ENCODE measurements at regions not wholly inside any gene's neighbourhood (a gene's known extent, or its start where the extent isn't known, plus 50 kb on each side); places are given as distances from the start of the nearest gene placed in this dataset.

GRCh38 chr1:4253935-4254334 is 353.9 kb upstream of the C1orf174 start:
- no peak overlapping the region for H3K4ac ChIP-seq (ENCODE audit: low read depth, low read length)
- BruUV-seq (replicated peaks): no TSS peak
- H3K23ac ChIP-seq (ENCODE audit: low read depth, low read length): no peak overlapping the region
- H2AFZ ChIP-seq (replicated peaks; ENCODE audit: low read length, poor library complexity): no peak overlapping the region
- peaks cover 16% of the 10 kb centered on the region for H3K9me3 ChIP-seq (ENCODE audit: control insufficient read depth, insufficient read depth, low read length)
- ATAC-seq (ENCODE audit: low read depth) (no peak), DNase-seq (no peak)
- CTCF ChIA-PET: no interaction called here
- H3K36me3 ChIP-seq (ENCODE audit: control insufficient read depth, insufficient read depth, low read length): no peaks in the 10 kb centered on the region
- H4K20me1 ChIP-seq (ENCODE audit: insufficient read depth, low read length): no peaks in the 10 kb centered on the region
- TF ChIP-seq RCOR1 (IDR thresholded peaks at IDR 0.05; ENCODE audit: insufficient replicate concordance, low read length) (no peak), RAD21 (IDR thresholded peaks at IDR 0.05; ENCODE audit: low read length) (no peak), MAZ (IDR thresholded peaks at IDR 0.05; ENCODE audit: borderline replicate concordance, low read depth, low read length) (no peak), POLR2A (IDR thresholded peaks at IDR 0.05; ENCODE audit: low read depth, low read length) (no peak), NFE2L2 (IDR thresholded peaks at IDR 0.05; ENCODE audit: low read depth, low read length) (no peak), RFX5 (IDR thresholded peaks at IDR 0.05; ENCODE audit: low read depth, low read length) (no peak)
- TF ChIP-seq, protein P1, sequence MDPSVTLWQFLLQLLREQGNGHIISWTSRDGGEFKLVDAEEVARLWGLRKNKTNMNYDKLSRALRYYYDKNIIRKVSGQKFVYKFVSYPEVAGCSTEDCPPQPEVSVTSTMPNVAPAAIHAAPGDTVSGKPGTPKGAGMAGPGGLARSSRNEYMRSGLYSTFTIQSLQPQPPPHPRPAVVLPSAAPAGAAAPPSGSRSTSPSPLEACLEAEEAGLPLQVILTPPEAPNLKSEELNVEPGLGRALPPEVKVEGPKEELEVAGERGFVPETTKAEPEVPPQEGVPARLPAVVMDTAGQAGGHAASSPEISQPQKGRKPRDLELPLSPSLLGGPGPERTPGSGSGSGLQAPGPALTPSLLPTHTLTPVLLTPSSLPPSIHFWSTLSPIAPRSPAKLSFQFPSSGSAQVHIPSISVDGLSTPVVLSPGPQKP (IDR thresholded peaks at IDR 0.05; ENCODE audit: borderline replicate concordance, low read depth, low read length): no peak
- TF ChIP-seq, protein P2, sequence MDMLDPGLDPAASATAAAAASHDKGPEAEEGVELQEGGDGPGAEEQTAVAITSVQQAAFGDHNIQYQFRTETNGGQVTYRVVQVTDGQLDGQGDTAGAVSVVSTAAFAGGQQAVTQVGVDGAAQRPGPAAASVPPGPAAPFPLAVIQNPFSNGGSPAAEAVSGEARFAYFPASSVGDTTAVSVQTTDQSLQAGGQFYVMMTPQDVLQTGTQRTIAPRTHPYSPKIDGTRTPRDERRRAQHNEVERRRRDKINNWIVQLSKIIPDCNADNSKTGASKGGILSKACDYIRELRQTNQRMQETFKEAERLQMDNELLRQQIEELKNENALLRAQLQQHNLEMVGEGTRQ (IDR thresholded peaks at IDR 0.05; ENCODE audit: low read depth, low read length): no peak
- intact Hi-C loops (cut with micrococcal nuclease) (no loop called here), in situ Hi-C loops (cut with MboI; ENCODE audit: low sequenced_read_pairs) (no loop called here), dilution Hi-C loops (cut with HindIII; ENCODE audit: low sequenced_read_pairs, unreplicated experiment) (no loop called here)
- H3K79me1 ChIP-seq (ENCODE audit: low read depth in 1 of 2, low read length in 2 of 2): no peaks in the 10 kb centered on the region
- no peaks in the 10 kb centered on the region for H3K27me3 ChIP-seq (ENCODE audit: control insufficient read depth, insufficient read depth, low read length)
- H4K8ac ChIP-seq (ENCODE audit: low read depth in 2 of 2, low read length in 2 of 2): no peak overlapping the region
- no peak overlapping the region for H3K56ac ChIP-seq (ENCODE audit: extremely low read depth, insufficient read depth, low read length)
- no peak overlapping the region for H2AK5ac ChIP-seq (ENCODE audit: low read depth, low read length)
- H4K91ac ChIP-seq (ENCODE audit: insufficient read depth, low read depth, low read length): no peak overlapping the region
- H2BK20ac ChIP-seq (ENCODE audit: low read depth, low read length): no peak overlapping the region
- H3K27ac ChIP-seq (ENCODE audit: insufficient read depth, low read length): no peak overlapping the region
- no peak overlapping the region for H2BK5ac ChIP-seq (ENCODE audit: low read depth, low read length, poor library complexity, severe bottlenecking)
- H3K14ac ChIP-seq (replicated peaks; ENCODE audit: low read depth, low read length): no peak overlapping the region
- H3K9ac ChIP-seq (ENCODE audit: low read depth, low read length): no peak overlapping the region
- H2AK9ac ChIP-seq (replicated peaks; ENCODE audit: low read depth, low read length, poor library complexity): no peak overlapping the region
- H4K5ac ChIP-seq (ENCODE audit: low read depth, low read length): no peak overlapping the region
- no peak overlapping the region for H3K4me2 ChIP-seq (ENCODE audit: low read depth, low read length)
- H3K18ac ChIP-seq (ENCODE audit: low read depth, low read length): no peak overlapping the region
- no peak overlapping the region for H2BK120ac ChIP-seq (ENCODE audit: low read depth, low read length)
- no peak overlapping the region for H2BK15ac ChIP-seq (ENCODE audit: low read depth, low read length)
- POLR2A ChIA-PET (ENCODE audit: unreplicated experiment): no interaction called here
- no peaks in the 10 kb centered on the region for H3K9me1 ChIP-seq (ENCODE audit: insufficient read depth, low read length)
- no peaks in the 10 kb centered on the region for H3K4me1 ChIP-seq (ENCODE audit: control insufficient read depth, insufficient read depth, low read length)
- no peak overlapping the region for H3K4me3 ChIP-seq (ENCODE audit: insufficient read depth, low read depth, low read length)
- WGBS, 2 experiments (ENCODE audit: extremely low coverage in 2 of 2, insufficient read length in 1 of 2): 17% methylated on average over 1 of the region's 4 CpGs; no CpG with 5 or more reads in 1 of the 2 experiments
